H1 (cell line): ENCODE measurements at regions not wholly inside any gene's neighbourhood (a gene's known extent, or its start where the extent isn't known, plus 50 kb on each side); places are given as distances from the start of the nearest gene placed in this dataset.

Source experiments
- CTCF ChIA-PET: fragments of 300-600 bp; sonication (Branson Sonifier 250); formaldehyde crosslinking; loops from one replicate; lab custom pipeline; 2021; ENCODE audit not compliant: partially characterized antibody; lab: Charles Lee
- POLR2A ChIA-PET: fragments of 300-600 bp; sonication (Branson Sonifier 250); formaldehyde crosslinking; loops from one replicate; lab custom pipeline; 2021; ENCODE audit warnings: inconsistent platforms; ENCODE audit not compliant: partially characterized antibody; lab: Charles Lee
- DNase-seq, 2 experiments: peaks; one replicate each; pipeline versions ENCODE4 v3.0.0 to v3.0.0-alpha.2; 2010 to 2022; ENCODE audit warnings: low spot score in 2 of 2, low read depth in 1 of 2, mixed read lengths in 1 of 2
- FAIRE-seq: peaks from 2 replicates; lab custom pipeline; 2011; peaks lifted over from hg19 to GRCh38; lab: Jason Lieb, UNC
- H2AFZ ChIP-seq: 2 replicates; pipeline ENCODE4 v1.8.1; 2012; ENCODE audit warnings: low read length, inconsistent platforms
- H2AK5ac ChIP-seq: 2 replicates; pipeline ENCODE4 v1.6.1; 2013; ENCODE audit warnings: low read depth, low read length
- H2BK120ac ChIP-seq: replicated peaks from 2 replicates; pipeline ENCODE3; 2013; ENCODE audit warnings: low read depth, low read length, inconsistent platforms
- H2BK12ac ChIP-seq: 2 replicates; pipeline ENCODE4 v1.6.1; 2013; ENCODE audit warnings: low read depth, low read length
- H2BK15ac ChIP-seq: 2 replicates; pipeline ENCODE4 v1.6.1; 2013; ENCODE audit warnings: low read length
- H2BK20ac ChIP-seq: 2 replicates; pipeline ENCODE4 v1.6.1; 2013; ENCODE audit warnings: low read length
- H2BK5ac ChIP-seq: 2 replicates; pipeline ENCODE4 v1.6.1; 2013; ENCODE audit warnings: low read depth, low read length
- H3K14ac ChIP-seq: 2 replicates; pipeline ENCODE4 v1.6.1; 2013; ENCODE audit warnings: inconsistent platforms; ENCODE audit not compliant: insufficient read length
- H3K18ac ChIP-seq: 2 replicates; pipeline ENCODE4 v1.6.1; 2013; ENCODE audit warnings: low read length; ENCODE audit errors: extremely low read depth
- H3K23ac ChIP-seq: 2 replicates; pipeline ENCODE4 v1.6.1; 2013; ENCODE audit warnings: inconsistent platforms; ENCODE audit not compliant: insufficient read length
- H3K23me2 ChIP-seq: 2 replicates; pipeline ENCODE4 v1.6.1; 2013; ENCODE audit warnings: low read depth, low read length
- H3K27ac ChIP-seq: 2 replicates; pipeline ENCODE4 v1.6.1; 2011; ENCODE audit warnings: low read depth, low read length, inconsistent platforms
- H3K27me3 ChIP-seq, 4 experiments: replicated peaks in 1 of 4; 1 replicate in 1 of 4; 2 replicates in 3 of 4; pipeline versions ENCODE4 v1.6.1 to v1.8.1; 2011 to 2013; ENCODE audit warnings: low read length in 3 of 4, mild to moderate bottlenecking in 3 of 4, inconsistent platforms in 2 of 4, mixed read lengths in 2 of 4, moderate library complexity in 1 of 4; ENCODE audit not compliant: control insufficient read depth in 3 of 4, insufficient read depth in 3 of 4; ENCODE audit errors: extremely low read depth in 1 of 4
- H3K36me3 ChIP-seq, 4 experiments: 2 replicates each; pipeline versions ENCODE4 v1.6.1 to v1.8.1; 2011 to 2013; ENCODE audit warnings: mild to moderate bottlenecking in 4 of 4, low read length in 3 of 4, moderate library complexity in 2 of 4, control low read depth in 1 of 4, inconsistent platforms in 1 of 4; ENCODE audit not compliant: insufficient read depth in 4 of 4, control insufficient read depth in 2 of 4
- H3K4ac ChIP-seq: replicated peaks from 2 replicates; pipeline ENCODE3; 2013; ENCODE audit warnings: low read length, low read depth, mixed read lengths, inconsistent platforms; ENCODE audit not compliant: insufficient read length
- H3K4me1 ChIP-seq, 4 experiments: replicated peaks in 1 of 4; 1 replicate in 1 of 4; 2 replicates in 3 of 4; pipeline versions ENCODE4 v1.6.1 to v1.8.1; 2011 to 2013; ENCODE audit warnings: low read length in 3 of 4, inconsistent platforms in 2 of 4, mixed read lengths in 1 of 4; ENCODE audit not compliant: insufficient read depth in 4 of 4, control insufficient read depth in 3 of 4
- H3K4me2 ChIP-seq, 2 experiments: 2 replicates each; pipeline versions ENCODE4 v1.6.1 to v1.8.1; 2011 to 2013; ENCODE audit warnings: low read depth in 2 of 2, low read length in 2 of 2, control low read depth in 1 of 2, inconsistent platforms in 1 of 2, mild to moderate bottlenecking in 1 of 2; ENCODE audit not compliant: insufficient read depth in 1 of 2
- H3K4me3 ChIP-seq, 4 experiments: fragments of 200-600, 300-600 bp in 1 of 4; sonication (generic), shearing (Covaris generic), sonication (Bioruptor Twin) in 1 of 4; 2 replicates each; pipeline versions ENCODE4 v1.5.1 to v1.8.1; 2011 to 2016; ENCODE audit warnings: low read length in 4 of 4, low read depth in 3 of 4, control low read depth in 2 of 4, inconsistent platforms in 2 of 4, mild to moderate bottlenecking in 2 of 4, mixed read lengths in 1 of 4, moderate library complexity in 1 of 4; ENCODE audit not compliant: insufficient read depth in 2 of 4; ENCODE audit errors: extremely low read depth in 1 of 4
- H3K56ac ChIP-seq: replicated peaks from 2 replicates; pipeline ENCODE3; 2013; ENCODE audit warnings: low read depth, mild to moderate bottlenecking, mixed read lengths, low read length, inconsistent platforms; ENCODE audit not compliant: insufficient read length
- H3K79me1 ChIP-seq: 2 replicates; pipeline ENCODE4 v1.6.1; 2013; ENCODE audit warnings: low read depth, low read length, control low read depth
- H3K79me2 ChIP-seq, 2 experiments: 2 replicates each; pipeline versions ENCODE4 v1.6.1 to v1.8.1; 2012 to 2013; ENCODE audit warnings: low read length in 2 of 2, mild to moderate bottlenecking in 2 of 2, inconsistent platforms in 1 of 2; ENCODE audit not compliant: insufficient read depth in 2 of 2, control insufficient read depth in 1 of 2
- H3K9ac ChIP-seq, 4 experiments: replicated peaks in 1 of 4; 1 replicate in 1 of 4; 2 replicates in 3 of 4; pipeline versions ENCODE4 v1.6.1 to v1.8.1; 2011 to 2013; ENCODE audit warnings: low read depth in 3 of 4, low read length in 3 of 4, control low read depth in 2 of 4, mild to moderate bottlenecking in 2 of 4, moderate library complexity in 2 of 4, inconsistent platforms in 1 of 4; ENCODE audit errors: extremely low read depth in 1 of 4
- H3K9me3 ChIP-seq, 2 experiments: 2 replicates each; pipeline versions ENCODE4 v1.6.1 to v1.8.1; 2012 to 2013; ENCODE audit warnings: mild to moderate bottlenecking in 2 of 2, moderate library complexity in 2 of 2, control low read depth in 1 of 2, inconsistent platforms in 1 of 2, low read depth in 1 of 2, low read length in 1 of 2, mixed read lengths in 1 of 2; ENCODE audit not compliant: insufficient read depth in 2 of 2
- H4K20me1 ChIP-seq, 2 experiments: replicated peaks in 1 of 2; 2 replicates each; pipeline versions ENCODE3 to v1.8.1; 2011 to 2013; ENCODE audit warnings: inconsistent platforms in 2 of 2, low read length in 2 of 2, mild to moderate bottlenecking in 1 of 2; ENCODE audit not compliant: insufficient read depth in 2 of 2, control insufficient read depth in 1 of 2
- H4K5ac ChIP-seq: 2 replicates; pipeline ENCODE4 v1.6.1; 2013; ENCODE audit warnings: low read length, low read depth, mixed read lengths, inconsistent platforms; ENCODE audit not compliant: insufficient read length
- H4K8ac ChIP-seq: 2 replicates; pipeline ENCODE4 v1.8.0; 2013; ENCODE audit warnings: mild to moderate bottlenecking, moderate library complexity, low read length, inconsistent platforms; ENCODE audit not compliant: insufficient read depth; ENCODE audit errors: extremely low read depth
- H4K91ac ChIP-seq: replicated peaks from 2 replicates; pipeline ENCODE3; 2013; ENCODE audit warnings: low read length, mixed read lengths, inconsistent platforms; ENCODE audit not compliant: insufficient read length
- BCL11A ChIP-seq, 2 experiments: IDR thresholded peaks; one replicate each; pipeline ENCODE4 v1.6.1; 2011; ENCODE audit warnings: low read depth in 2 of 2, low read length in 2 of 2, mild to moderate bottlenecking in 2 of 2
- CBX8 ChIP-seq: fragments of 300-800, 300-1000 bp; sonication (generic); IDR thresholded peaks from 2 replicates; pipeline ENCODE4 v1.7.1; 2016; ENCODE audit warnings: low read depth, low read length, borderline replicate concordance
- JUND ChIP-seq: IDR thresholded peaks from 2 replicates; pipeline ENCODE4 v1.6.1; 2011; ENCODE audit warnings: mild to moderate bottlenecking, improper control_type of control experiment, low read length
- MAX ChIP-seq: IDR thresholded peaks from 2 replicates; pipeline ENCODE4 v1.6.1; 2012; ENCODE audit warnings: inconsistent platforms
- TBP ChIP-seq: IDR thresholded peaks from 2 replicates; pipeline ENCODE4 v1.6.1; 2011; ENCODE audit warnings: low read depth, low read length, improper control_type of control experiment
- WGBS, 2 experiments: shearing (Covaris generic) in 1 of 2; methylation state at CpG; one replicate each; pipeline versions ENCODE4 v1.1.6 to v1.1.7; 2013 to 2015; ENCODE audit warnings: low lambda C conversion rate in 2 of 2, mixed read lengths in 2 of 2, inconsistent platforms in 1 of 2, low coverage in 1 of 2, missing lambda C conversion rate in 1 of 2; ENCODE audit not compliant: insufficient replicate concordance in 2 of 2, insufficient coverage in 1 of 2, insufficient read length in 1 of 2; ENCODE audit errors: extremely low coverage in 1 of 2, missing lambda C conversion rate in 1 of 2; 5-methylcytosine and 5-hydroxymethylcytosine counted together

DNA sequence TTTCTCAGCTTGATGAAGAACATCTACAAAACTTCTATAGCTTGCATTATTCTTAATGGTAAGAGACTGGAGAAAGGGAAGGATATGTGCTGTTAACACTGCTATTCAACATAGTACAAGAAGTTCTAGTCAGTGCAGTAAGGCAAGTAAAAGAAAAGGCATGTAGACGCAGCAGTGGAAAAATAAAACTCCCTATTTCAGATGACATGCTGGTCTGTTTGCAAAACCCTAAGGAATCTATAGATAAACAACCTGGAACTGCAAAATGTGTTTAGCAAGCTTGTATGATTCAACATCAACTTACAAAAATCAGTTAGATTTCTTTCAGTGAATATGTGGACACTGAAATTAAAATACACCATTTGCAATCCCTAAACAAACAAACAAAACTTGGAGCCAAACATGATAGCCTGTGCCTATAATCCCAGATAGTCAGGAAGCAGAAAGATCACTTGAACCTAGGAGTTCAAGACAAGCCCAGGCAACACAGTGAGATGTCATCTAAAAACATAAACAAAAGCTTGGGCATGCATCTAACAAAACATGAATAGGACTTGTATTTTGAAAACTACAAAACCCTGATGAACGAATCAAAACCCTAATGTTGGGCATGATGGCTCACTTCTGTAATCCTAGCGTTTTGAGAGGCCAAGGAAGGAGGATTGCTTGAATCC is 293.6 kb upstream of the RGS6 start:
- Histone ChIP-seq H3K14ac (no peak overlapping the region), H3K23ac (no peak overlapping the region), H3K79me1 (no peaks in the 10 kb centered on the region), H3K27me3 (no peaks in the 10 kb centered on the region), H2AK5ac (no peak overlapping the region), H3K56ac (no peak overlapping the region), H3K4me1 (no peaks in the 10 kb centered on the region), H3K36me3 (no peaks in the 10 kb centered on the region; a peak in 1 of 8 replicates), H4K20me1 (no peaks in the 10 kb centered on the region), H3K27ac (no peak overlapping the region), H3K79me2 (no peaks in the 10 kb centered on the region), H2BK20ac (no peak overlapping the region), H3K9ac (no peak overlapping the region), H2BK15ac (no peak overlapping the region), H3K4me2 (no peak overlapping the region), H4K5ac (no peak overlapping the region), H3K18ac (no peak overlapping the region), H2BK120ac (no peak overlapping the region), H2BK5ac (no peak overlapping the region), H2BK12ac (no peak overlapping the region), H4K8ac (no peak overlapping the region), H3K23me2 (no peaks in the 10 kb centered on the region), H3K4ac (no peak overlapping the region), H2AFZ (no peak overlapping the region), H4K91ac (no peak overlapping the region), H3K4me3 (no peak overlapping the region), H3K9me3 (peaks cover 0 to 2% of the 10 kb centered on the region in 2 experiments; a peak in 1 of 4 replicates)
- DNase-seq (no peak), FAIRE-seq (no peak)
- WGBS, 2 experiments = 86% methylated on average over 3 of the region's 3 CpGs; no CpG with 5 or more reads in 1 of the 2 experiments
- CTCF ChIA-PET = interaction anchor here (0.7 to 1.0 kb wide), 2 partner anchors 134 to 430 kb away, joined by 3 read pairs; no protein-coding TSS in a partner anchor
- POLR2A ChIA-PET = no interaction called here
- TF ChIP-seq TBP = no peak
- no peak for TF ChIP-seq MAX
- no peak for TF ChIP-seq JUND
- TF ChIP-seq BCL11A (IDR thresholded peaks at IDR 0.05; ENCODE audit: low read depth in 2 of 2, low read length in 2 of 2) = no peak
- no peak for TF ChIP-seq CBX8
